GM21367 (cell line): ENCODE measurements at regions not wholly inside any gene's neighbourhood (a gene's known extent, or its start where the extent isn't known, plus 50 kb on each side); places are given as distances from the start of the nearest gene placed in this dataset.
"Not testable (repeated sequence)": the region's sequence is repeated elsewhere in the genome, so short reads cannot be mapped to it uniquely, and the experiment has no call there.

Experiments
- ATAC-seq: cut with Tn5 transposase; IDR thresholded peaks from one replicate; pipeline ENCODE4 v1.9.1; 2021; ENCODE audit not compliant: unreplicated experiment

DNA sequence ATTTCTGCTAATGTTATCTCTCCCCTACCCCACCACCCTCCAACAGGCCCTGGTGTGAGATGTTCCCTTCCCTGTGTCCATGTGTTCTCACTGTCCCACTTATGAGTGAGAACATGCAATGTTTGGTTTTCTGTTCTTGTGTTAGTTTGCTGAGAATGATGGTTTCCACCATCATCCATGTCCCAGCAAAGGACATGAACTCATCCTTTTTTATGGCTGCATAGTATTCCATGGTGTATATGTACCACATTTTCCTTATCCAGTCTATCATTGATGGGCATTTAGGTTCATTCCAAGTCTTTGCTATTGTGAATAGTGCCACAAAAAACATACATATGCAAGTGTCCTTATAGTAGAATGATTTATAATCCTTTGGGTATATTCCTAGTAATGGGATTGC is 104.5 kb downstream of the ZNF33B start:
- ATAC-seq, result not testable (repeated sequence)

DNA sequence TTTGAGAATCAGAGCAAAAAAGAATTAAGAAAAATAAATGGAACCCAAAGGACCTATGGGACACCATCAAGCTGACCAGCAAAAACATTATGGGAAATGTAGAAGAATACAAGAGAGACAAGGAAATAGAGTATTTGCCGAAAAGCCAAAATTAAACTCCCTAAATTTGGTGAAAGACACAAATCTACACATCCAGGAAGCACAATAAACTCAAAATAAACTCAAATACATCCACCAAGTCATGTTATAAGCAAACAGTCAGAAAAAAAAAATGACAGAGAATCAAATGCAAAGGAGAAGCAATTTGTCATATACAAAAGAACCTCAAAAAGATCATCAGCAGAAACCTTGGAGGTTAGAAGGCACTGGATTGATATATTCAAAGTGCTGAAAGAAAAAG is 105.4 kb downstream of the ZNF33B start:
- no peak for ATAC-seq

DNA sequence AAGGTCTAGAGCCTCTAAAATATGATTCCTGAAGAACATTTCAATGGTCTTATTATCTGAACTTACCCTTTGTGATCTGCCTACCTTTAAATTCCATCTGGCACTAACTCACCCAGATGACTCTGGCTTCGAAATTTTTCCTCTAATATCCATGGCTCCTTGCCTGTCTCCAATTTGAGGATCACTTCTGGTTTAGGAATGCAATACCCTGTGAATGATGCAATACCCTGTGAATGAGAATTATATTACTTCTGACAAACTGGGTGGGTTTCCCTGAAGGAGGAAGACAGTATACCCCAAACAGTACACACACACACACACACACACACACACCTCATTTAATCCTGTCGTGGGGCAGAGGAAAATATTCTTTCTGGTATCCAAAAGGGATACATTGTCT is 115.3 kb downstream of the ZNF33B start:
- no peak for ATAC-seq

DNA sequence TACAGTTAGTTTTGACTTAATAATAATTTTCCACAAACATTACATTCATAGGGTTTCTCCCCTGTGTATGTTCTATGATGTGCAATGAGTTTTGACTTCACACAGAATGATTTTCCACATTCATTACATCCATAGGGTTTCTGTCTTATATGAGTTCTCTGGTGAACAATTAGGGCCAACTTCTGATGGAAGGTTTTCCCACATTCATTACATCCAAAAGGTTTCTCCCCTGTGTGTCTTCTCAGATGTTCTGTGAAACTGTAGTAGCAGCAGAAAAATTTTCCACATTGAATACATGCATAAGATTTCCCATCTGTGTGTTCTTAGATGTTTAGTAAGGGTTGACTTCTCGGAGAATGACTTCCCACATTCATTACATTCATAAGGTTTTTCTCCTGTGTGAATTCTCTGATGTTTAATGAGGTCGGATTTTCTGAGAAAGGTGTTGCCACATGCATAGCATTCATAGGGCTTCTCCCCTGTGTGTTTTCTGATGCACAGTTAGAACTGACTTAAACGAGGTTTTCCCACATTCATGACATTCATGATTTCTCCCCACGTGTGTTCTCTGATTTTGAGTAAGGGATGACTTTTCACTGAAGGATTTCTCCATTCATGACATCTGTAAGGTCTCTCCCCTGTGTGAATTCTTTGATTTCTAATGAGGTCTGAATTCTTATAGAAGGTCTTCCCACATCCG is 118.5 kb downstream of the ZNF33B start:
- ATAC-seq, result no peak

DNA sequence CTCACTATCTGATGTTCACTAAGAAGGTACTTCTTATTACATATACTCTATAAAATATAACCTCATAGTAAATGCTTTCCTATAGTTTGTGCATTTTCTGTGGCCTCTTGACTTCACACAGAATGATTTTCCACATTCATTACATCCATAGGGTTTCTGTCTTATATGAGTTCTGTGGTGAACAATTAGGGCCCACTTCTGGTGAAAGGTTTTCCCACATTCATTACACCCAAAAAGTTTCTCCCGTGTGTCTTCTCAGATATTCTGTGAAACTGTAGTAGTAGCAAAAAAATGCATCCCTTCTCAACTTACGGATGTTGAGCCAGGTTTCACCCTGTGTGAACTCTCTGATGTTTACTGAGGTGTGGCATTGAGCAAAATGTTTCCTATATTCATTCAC is 119.3 kb downstream of the ZNF33B start:
- no peak for ATAC-seq

DNA sequence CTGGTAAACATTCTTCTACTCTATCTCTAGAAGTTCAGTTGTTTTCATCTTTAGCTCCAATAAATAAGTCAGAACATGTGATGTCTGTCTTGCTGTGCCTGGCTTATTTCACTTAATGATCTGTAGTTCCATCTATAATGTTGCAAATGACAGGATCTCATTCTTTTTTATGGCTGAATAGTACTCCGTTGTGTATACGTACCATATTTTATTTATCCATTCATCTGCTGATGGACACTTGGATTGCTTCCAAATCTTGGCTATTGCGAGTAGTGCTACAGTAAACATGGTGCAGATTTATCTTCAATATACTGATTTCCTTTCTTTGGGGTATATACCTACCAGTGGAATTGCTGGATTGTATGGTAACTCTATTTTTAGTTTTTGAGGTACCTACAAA is 124.4 kb downstream of the ZNF33B start:
- no peak for ATAC-seq

DNA sequence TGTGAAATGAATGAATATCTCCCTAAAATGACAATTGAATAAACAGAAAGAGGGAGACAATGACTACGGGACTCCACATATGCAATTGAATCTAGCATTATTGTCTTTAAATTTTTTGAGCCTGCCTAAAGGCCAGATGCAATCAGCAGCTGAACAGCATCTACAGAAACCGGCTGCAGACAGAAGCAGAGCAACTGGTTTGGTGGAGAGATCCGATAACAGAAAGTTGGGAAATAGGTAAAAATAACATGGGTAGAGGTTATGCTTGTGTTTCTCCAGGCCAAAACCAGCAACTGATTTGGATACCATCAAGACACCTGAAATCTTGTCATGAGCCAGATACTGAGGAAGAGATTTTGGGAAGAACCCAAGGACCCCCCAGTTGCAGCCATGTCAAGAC is 146.6 kb downstream of the ZNF33B start:
- no peak for ATAC-seq

DNA sequence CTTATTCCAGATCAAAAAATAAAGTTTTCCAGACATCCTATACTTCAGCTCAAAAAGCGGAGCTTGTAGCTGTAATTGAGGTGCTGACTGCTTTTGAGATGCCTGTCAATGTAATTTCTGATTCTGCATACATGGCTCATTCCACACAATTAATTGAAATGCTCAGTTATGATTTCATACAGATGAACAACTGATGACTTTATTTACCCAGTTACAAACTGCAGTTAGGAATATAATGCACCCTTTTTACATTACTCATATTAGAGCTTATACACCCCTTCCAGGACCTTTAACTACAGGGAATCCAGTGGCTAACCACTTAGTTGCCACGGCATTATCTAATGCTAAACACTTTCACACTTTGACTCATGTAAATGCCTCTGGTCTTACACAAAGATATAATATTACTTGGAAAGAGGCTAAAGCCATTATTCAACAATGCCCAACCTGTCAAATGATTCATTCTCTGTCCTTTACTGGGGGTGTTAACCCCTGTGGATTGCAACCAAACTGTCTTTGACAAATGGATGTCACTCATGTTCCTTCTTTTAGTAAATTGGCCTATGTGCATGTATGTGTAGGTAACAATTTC is 147.3 kb downstream of the ZNF33B start:
- no peak for ATAC-seq

DNA sequence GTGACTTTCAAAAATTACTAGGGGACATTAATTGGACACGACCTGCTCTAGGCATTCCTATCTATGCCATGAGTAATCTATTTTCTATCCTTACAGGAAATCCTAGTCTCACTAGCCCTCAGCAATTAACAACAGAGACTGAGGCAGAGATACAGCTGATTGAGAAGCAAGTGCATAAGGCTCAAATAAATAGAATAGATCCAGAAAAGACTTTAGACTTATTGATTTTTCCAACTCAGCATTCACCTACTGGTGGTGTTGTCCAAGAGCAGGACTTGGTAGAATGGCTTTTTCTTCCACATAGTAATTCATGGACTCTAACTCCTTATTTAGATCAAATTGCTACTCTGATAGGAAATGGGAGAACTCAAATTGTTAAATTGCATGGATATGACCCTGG is 148.0 kb downstream of the ZNF33B start:
- no peak for ATAC-seq

DNA sequence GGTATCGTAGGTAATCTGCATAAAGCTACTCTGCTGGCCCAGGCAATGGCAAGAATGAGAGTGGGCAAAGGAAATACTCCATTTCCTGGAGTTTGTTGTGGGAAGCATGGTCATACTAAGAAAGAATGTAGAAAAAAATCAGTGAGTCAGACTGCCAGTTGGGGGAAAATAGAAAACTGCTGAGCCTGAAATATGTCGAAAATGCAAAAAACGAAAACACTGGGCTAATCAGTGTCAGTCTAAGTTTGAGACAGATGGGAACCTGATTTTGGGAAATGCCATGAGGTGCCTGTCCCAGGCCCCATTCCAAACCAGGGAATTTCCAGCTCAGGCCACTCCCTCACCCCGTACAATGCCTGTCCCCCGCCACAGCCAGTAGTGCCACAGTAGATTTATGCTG is 150.0 kb downstream of the ZNF33B start:
- no peak for ATAC-seq

DNA sequence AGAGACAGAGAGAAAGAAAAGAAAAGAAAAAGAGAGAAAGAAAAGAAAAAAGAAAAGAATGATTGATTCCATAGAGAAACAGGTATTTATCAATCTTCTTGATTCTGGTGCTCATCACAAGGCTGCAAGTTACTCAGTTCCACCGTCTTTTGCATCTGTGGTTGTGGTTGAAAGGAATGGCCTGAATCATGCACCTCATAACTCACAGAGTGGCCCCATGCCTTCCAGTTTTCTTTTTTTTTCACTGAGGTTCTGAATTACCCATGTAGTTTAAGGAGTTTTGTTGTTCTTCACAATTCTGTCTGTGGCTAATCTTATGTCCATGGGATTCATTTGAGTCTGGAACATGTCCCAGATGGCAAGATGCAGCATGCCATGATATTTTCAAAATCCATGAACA is 156.0 kb downstream of the ZNF33B start:
- ATAC-seq, result no peak

DNA sequence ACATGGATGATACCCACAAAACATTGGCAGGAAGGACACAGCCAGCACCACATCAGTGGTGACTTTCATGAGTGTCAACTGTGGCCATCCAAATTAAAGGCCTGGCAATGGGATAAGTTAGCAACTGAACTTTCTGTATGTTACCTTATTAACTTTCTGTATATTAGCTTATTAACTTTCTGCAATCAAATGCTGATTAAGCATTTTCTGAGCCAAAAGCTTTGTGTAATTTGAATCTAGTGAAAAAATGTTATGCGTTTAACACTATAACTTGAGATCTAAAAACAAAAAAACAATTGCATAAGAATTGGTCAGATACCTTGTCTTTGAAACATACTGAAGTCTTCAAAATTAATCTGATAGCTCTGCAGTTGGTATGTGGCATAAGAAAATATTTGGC is 159.3 kb downstream of the ZNF33B start:
- ATAC-seq, result no peak

DNA sequence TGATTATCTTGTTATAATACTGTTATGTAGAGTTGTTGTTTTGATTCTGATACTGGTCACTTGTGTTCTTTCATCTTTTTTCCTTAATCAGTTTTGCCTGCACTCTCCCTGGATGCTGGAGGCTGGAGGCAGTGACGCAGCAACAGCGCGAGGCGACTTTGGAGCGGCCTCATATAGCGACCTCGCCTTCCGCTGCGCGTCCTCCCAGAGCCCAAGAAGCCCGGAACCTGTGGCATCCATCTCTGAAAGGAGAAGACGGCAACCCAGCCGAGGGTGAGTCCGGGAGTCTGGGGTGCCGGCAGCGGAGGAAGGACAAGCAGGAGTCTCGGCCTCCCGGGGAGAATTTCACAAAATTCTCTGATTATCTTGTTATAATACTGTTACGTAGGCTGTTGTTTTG is 161.2 kb downstream of the ZNF33B start:
- no peak for ATAC-seq

DNA sequence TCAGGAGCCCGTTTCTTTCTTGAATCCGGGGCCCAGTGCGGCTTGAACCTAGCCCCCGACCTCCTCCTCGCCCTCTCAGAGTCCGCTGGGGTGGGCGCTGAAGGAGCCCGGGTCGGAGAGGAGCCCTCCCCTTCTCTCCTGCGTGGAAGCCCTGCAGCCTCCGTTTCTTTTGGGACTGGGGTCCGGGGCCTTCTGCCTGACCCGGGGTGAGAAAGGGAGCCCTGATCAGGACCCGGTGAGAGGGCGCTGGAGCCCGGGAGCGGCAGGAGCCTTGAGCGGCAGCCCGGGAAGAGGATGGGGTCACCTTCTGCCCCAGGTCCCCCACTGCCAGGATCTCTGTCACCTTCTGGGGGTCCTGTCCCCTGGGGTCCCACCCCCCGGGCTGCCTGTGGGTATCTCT is 162.3 kb downstream of the ZNF33B start:
- ATAC-seq, result no peak

DNA sequence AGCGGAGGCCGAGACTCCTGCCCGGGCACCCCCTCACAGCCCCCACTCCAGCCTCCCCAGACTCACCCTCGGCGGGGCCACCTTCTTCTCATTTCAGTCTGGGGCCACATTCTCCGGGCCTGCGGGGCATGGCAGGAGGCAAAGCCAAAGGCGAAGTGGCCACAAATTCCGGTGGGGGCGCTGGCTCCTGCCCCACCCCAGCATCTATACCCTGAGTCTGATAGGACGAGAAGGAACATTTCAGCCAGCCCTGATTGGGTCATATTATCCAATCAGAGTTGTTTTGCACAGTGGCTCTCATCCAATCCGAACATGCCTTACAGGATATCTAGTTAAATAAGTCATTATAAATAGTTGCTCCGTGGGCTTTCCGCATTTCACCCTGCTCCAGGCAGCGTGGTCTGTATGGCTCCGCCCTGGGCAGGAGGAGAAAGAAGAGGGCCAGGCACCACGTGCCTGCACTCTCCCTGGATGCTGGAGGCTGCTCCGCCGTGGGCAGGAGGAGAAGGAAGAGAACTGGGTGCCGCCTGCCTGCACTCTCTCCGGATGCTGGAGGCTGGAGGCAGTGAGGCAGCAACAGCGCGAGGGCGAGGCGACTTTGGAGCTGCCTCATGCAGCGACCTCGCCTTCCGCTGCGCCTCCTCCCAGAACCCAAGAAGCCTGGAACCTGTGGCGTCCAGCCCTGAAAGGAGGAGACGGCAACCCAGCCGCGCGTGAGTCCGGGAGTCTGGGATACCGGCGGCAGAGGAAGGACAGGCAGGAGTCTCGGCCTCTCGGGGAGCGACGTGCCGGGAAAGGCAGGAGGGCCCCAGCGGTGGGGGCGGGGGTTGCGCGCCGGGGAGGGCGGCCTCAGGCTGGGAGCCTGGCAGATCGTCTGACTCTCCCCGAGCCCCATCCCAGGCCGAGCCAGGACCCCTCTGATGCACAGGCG is 162.9 kb downstream of the ZNF33B start:
- ATAC-seq, result no peak

DNA sequence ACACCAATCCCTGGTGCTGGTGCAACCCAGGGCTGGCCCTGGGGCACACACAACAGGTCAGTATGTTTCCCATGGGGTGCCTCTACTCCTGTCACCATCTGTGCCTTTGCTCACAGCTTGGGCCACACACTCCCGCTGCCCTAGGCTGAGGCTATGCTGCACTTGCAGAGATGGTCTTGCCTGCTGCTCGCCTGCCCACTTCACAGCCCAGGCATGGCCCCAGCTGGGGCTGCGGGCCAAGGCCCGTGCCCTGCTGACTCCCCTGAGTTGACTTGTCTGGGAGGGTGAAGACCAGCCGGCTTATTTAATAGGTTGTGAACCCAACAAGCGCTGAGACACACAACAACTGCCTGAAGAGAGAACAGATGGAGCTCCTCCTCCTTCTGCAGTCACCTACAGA is 184.1 kb downstream of the ZNF33B start:
- ATAC-seq, result no peak

DNA sequence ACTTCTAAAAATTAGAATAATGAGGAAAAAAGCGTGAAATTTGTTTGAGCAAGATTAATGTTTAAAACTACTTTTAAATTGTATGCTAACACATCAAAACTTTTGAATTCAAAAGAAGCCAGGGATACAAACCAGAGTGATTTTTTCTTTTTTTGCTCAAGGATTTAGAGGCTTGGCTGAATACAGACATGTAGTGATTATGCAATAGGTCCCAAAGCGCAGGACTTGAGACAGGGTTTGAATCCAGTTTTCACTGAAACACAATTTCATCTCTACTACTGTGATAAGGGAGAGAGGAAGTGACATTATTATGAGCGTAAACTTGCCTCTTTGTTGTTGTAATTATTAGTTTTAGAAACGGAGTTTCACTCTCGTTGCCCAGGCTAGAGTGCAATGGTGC is 207.3 kb downstream of the ZNF33B start:
- no peak for ATAC-seq

DNA sequence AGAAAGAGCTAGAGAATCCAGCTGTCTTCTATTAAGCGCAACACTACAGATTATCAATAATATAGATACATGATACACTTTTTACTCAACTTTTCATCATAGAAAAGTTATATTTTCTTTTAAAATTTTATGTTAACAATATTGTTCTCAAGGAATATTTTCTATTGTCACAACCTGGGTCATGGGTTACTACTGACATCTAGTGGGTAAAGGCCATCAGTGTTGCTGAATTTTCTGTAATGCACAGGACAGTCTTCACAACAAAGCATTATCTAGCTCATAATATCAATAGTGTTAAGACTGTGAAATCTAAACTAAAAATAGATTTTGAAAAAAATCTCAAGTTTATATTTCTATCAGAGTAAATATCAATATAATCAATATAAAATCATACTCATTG is 209.8 kb downstream of the ZNF33B start:
- no peak for ATAC-seq

DNA sequence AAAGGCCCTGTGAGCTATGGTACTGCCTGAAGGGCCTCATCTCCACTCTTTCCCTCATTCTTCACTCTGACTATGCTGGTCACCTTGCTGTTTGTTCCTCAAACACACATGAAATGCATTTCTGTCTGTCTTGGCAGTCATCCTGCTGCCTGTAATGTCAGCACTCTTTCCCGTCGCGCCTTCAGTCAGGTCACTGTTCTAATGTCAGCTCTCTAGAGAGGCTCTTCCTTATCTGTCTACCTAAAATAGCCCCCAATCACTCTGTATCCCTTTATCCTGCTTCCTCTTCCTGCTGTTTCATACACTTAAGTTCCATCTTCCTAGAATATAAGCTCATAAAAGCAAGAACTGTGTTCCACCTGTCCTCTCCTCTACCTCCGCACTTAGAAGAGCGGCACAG is 215.5 kb downstream of the ZNF33B start:
- ATAC-seq, result no peak

DNA sequence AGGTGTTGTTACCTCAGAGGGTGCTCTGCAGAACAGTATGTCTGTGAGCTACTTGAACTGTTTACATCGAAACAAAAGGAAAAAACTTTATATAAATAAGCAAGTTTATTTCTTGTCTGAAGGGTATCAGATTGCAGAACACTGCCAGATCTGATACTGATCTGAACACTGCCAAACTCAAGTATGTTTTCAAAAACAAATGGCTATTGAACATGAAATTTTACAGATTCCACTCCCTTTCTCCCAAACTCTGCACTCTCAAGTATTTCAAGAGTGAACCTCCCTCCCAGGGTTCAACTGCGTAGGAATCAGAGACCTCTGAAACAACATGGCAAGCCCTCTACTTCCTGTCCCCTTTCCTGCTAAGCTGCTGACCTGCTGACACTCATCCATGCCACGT is 216.6 kb downstream of the ZNF33B start:
- ATAC-seq, result no peak

DNA sequence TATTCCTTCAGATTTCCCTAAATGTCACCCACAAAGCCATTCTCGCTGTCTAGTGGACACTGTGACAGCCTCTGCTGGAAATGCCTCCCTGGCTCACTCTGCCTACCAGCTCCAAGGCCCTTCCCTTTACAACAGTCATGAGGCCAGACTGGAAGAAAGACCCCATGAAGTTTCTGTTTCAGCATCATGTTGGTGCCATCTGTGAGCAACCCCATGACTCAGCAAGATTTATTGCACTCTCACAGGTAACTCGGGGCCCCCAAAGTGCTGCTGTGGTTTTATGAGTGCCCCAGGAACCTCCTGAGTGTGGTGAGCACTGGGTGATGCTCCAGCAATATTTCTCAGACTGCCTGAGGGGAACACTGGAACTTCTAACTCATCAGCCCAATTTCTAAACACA is 218.6 kb downstream of the ZNF33B start:
- ATAC-seq, result no peak

DNA sequence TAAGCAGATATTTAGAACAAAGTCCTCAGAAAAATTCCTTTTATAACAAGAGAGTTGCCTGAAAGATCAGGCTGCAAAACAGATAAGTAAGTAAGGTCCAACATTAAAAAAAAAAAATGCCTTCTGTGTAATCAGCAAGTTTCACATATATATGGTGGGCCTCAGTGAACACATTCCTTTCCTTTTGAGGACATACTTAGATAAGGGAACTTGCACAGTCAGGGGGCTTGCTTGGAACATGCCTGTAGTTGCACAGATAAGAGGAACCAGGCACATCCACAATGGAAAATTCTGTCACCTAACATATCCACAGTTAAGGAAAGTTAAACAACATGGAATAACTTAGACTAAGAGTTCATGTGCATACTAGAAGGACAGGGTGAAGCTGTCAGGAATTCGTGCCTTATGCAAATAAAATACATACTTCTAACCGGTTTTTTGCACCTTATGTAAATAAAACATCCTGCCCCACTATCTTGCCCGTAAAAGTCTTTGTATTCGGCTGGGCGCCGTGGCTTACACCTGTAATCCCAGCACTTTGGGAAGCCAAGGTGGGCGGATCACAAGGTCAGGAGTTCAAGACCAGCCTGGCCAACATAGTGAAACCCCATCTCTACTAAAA is 257.3 kb downstream of the ZNF33B start:
- ATAC-seq, result no peak
